BJ (cell line): ENCODE measurements at regions not wholly inside any gene's neighbourhood (a gene's known extent, or its start where the extent isn't known, plus 50 kb on each side); places are given as distances from the start of the nearest gene placed in this dataset.
"Not testable (repeated sequence)": the region's sequence is repeated elsewhere in the genome, so short reads cannot be mapped to it uniquely, and the experiment has no call there.

Experiments
- CTCF ChIA-PET: fragments of 350-600 bp; formaldehyde crosslinking; extraction: SDS; loops from one replicate; lab custom pipeline; 2021; ENCODE audit warnings: antibody characterized with exemption, inconsistent platforms; lab: Yijun Ruan, JAX
- POLR2A ChIA-PET: fragments of 300-600 bp; sonication (Branson Sonifier 250); formaldehyde crosslinking; extraction: SDS; loops from one replicate; lab custom pipeline; 2021; ENCODE audit warnings: antibody characterized with exemption; lab: Charles Lee
- DNase-seq: peaks from one replicate; pipeline ENCODE4 v3.0.0-alpha.2; 2011; ENCODE audit warnings: low read depth
- H3K27me3 ChIP-seq: 2 replicates; pipeline ENCODE4 v1.6.0; 2011; ENCODE audit warnings: low read length; ENCODE audit not compliant: control insufficient read depth, insufficient read depth
- H3K36me3 ChIP-seq: 2 replicates; pipeline ENCODE4 v1.5.1; 2011; ENCODE audit warnings: low read length; ENCODE audit not compliant: control insufficient read depth, insufficient read depth
- H3K4me3 ChIP-seq: 2 replicates; pipeline ENCODE4 v1.5.1; 2011; ENCODE audit warnings: low read depth, mild to moderate bottlenecking, control low read depth, low read length
- TF ChIP-seq, protein P1 (sequence below): IDR thresholded peaks from 2 replicates; pipeline ENCODE4 v1.5.1; 2011; ENCODE audit warnings: low read depth, mild to moderate bottlenecking, control low read depth, inconsistent platforms, low read length, moderate library complexity; ENCODE audit not compliant: insufficient read depth

GRCh38 chr5:30479104-30479503 is 714.4 kb upstream of the CDH6 start:
- TF ChIP-seq, protein P1, sequence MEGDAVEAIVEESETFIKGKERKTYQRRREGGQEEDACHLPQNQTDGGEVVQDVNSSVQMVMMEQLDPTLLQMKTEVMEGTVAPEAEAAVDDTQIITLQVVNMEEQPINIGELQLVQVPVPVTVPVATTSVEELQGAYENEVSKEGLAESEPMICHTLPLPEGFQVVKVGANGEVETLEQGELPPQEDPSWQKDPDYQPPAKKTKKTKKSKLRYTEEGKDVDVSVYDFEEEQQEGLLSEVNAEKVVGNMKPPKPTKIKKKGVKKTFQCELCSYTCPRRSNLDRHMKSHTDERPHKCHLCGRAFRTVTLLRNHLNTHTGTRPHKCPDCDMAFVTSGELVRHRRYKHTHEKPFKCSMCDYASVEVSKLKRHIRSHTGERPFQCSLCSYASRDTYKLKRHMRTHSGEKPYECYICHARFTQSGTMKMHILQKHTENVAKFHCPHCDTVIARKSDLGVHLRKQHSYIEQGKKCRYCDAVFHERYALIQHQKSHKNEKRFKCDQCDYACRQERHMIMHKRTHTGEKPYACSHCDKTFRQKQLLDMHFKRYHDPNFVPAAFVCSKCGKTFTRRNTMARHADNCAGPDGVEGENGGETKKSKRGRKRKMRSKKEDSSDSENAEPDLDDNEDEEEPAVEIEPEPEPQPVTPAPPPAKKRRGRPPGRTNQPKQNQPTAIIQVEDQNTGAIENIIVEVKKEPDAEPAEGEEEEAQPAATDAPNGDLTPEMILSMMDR, result no peak
- no peak overlapping the region for H3K4me3 ChIP-seq
- no peaks in the 10 kb centered on the region for H3K27me3 ChIP-seq
- no peak for DNase-seq
- ChIA-PET CTCF (no interaction called here), POLR2A (no interaction called here)
- no peaks in the 10 kb centered on the region for H3K36me3 ChIP-seq

DNA sequence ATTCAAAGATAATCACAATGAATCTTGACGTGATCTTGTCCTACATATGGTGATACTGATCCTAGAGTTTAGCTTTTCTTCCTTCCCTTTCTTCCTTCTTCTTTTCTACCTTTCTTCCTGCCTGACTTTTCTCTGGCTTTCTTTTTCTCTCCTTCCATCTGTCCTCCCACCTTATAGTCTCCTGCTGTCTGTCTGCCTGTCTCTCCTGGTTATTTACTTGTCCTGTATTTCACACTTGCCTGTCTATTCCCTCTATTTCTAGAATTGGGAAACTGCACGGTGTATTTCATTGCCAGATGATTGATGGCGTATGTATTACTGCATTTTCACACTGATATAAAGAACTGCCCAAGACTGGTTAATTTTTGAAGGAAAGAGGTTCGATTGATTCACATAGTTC is 718.1 kb upstream of the CDH6 start:
- Histone ChIP-seq H3K36me3 (no peaks in the 10 kb centered on the region), H3K27me3 (no peaks in the 10 kb centered on the region), H3K4me3 (no peak overlapping the region)
- ChIA-PET CTCF (no interaction called here), POLR2A (no interaction called here)
- TF ChIP-seq, protein P1, result no peak
- DNase-seq, result no peak

- ChIA-PET POLR2A (no interaction called here), CTCF (no interaction called here)
- no peak for DNase-seq
- no peak overlapping the region for H3K4me3 ChIP-seq
- TF ChIP-seq, protein P1, result no peak
- H3K27me3 ChIP-seq, result no peaks in the 10 kb centered on the region
- H3K36me3 ChIP-seq, result no peaks in the 10 kb centered on the region
These were observed 723.8 kb upstream of the CDH6 start for GRCh38 chr5:30469691-30470090.

DNA sequence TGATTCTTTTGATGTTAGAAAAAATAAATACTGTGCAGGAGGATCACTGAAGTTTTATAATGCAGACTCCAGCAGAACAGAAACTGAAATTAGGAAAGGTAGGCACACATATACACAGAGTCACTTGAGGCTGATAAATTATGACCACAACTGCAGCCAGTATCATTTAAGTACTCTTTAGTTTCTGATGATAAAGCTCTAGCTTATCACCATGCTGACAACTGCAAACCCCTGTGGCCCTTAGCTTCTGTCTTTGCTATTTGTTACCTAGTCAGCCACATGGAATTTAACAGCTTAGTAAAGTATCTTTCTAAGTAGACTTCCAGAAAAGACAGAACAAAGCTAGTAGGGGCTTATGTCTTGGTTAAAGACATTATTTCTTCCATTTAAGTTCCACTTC is 734.8 kb upstream of the CDH6 start:
- TF ChIP-seq, protein P1, result no peak
- CTCF ChIA-PET, result no interaction called here
- POLR2A ChIA-PET, result no interaction called here

DNA sequence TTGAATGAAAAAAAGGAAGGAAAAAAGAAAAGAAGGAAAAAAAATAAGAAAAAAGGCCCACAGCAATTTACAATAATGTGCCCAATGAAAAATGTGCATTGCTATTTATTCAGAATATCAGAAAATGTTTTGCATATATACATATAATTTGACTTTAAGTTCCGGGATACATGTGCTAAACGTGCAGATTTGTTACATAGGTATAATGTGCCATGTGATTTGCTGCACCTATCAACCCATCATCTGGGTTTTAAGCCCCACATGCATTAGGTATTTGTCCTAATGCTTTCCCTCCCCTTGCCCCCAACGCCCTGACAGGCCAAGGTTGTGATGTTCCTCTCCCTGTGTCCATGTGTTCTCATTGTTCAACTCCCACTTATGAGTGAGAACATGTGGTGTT is 738.0 kb upstream of the CDH6 start:
- POLR2A ChIA-PET, H3K36me3 ChIP-seq, H3K27me3 ChIP-seq, H3K4me3 ChIP-seq, DNase-seq, CTCF ChIA-PET: not testable (repeated sequence)

More for the DNA sequence above, 734.8 kb upstream of the CDH6 start:
- Histone ChIP-seq H3K27me3 (no peaks in the 10 kb centered on the region), H3K36me3 (no peaks in the 10 kb centered on the region), H3K4me3 (no peak overlapping the region)
- DNase-seq, result no peak

DNA sequence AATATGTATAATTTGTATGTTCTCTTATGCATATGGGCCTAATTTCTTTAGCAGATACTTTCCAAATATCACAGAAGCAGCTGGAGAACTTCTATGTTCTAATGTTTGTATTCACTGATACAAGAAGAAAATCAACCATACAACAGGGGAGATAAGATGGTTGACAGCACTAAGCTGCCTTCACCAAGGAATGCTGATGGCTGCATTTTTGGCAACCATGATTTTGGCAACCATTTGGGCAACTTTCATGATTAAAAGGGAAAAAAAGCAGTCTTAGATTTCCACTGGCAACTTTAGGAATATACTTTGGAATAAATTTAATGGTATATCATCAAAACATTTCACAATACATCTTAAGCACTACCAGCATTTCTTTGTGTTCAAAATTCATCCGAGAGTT is 740.3 kb upstream of the CDH6 start:
- no peak overlapping the region for H3K4me3 ChIP-seq
- no peaks in the 10 kb centered on the region for H3K36me3 ChIP-seq
- ChIA-PET POLR2A (no interaction called here), CTCF (no interaction called here)
- TF ChIP-seq, protein P1, result no peak
- DNase-seq, result no peak
- H3K27me3 ChIP-seq, result no peaks in the 10 kb centered on the region
